DMS 273 (cell line): ENCODE measurements at regions not wholly inside any gene's neighbourhood (a gene's known extent, or its start where the extent isn't known, plus 50 kb on each side); places are given as distances from the start of the nearest gene placed in this dataset.

Source experiments
- DNase-seq: peaks from one replicate; lab custom pipeline; 2025; ENCODE audit not compliant: unreplicated experiment; lab: John Stamatoyannopoulos, UW

DNA sequence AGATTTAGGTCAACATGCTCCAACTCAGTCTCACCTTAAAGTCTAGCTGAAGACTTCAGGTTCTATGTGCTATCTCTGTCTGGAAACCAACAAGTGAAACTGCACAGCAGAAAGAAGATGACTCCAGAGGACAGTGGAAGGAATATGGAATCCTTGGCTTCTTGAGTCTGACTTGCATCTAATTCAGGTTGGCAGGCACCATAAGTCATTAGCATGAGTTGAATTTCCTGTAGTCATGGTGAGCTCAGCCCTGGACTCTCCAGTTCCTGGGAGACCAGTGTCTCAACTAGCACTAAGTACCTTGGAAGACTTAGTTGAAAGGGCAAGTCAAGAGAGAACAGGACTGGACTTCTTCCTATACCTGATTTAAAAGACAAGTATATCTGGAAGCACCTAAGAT lies 129.7 kb downstream of the DTWD1 start:
- DNase-seq, result no peak

- DNase-seq, result no peak
These were observed 130.3 kb downstream of the DTWD1 start for GRCh38 chr15:49751191-49751590.

GRCh38 chr15:49751751-49752150 lies 130.9 kb downstream of the DTWD1 start:
- DNase-seq, result no peak

DNA sequence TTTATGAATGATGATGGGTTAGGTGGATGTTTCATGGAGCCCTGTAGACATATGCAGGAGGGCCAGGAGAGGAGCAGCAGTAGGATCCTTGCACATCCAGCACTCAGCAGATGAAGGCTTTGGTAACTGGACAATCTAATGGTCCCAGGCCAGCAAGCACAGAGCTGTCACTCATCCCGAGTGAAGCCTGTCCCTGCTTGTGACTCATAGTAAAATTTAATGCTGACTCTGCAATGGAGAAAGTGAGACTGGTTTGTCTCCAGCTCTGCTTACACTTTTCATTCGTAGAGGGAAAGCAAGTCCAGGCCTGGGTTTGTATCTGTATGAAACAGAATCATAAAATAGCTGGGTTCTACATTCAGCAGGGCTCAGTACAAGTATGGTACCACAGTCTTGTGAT lies 131.7 kb downstream of the DTWD1 start:
- DNase-seq, result no peak

- DNase-seq, result no peak
These were observed 137.6 kb downstream of the DTWD1 start for GRCh38 chr15:49758456-49758855.

DNA sequence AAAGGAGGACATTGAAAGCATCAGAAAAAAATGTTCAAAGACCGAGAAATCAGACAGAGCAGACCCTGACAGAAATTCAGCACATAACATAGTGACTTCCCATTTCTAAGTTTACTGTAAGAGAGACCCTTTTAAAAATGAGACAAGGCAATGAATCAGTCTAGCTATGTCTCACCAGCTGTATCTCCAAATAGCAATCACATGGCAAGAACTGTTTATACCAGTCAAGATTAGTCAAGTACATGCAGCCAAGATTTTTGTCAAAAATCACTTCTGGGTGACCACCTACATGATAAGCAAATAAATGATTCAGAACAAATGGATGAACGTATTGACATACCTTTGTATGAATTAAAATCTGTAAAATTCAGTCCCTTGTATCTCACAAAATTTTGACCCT lies 138.0 kb downstream of the DTWD1 start:
- no peak for DNase-seq

DNA sequence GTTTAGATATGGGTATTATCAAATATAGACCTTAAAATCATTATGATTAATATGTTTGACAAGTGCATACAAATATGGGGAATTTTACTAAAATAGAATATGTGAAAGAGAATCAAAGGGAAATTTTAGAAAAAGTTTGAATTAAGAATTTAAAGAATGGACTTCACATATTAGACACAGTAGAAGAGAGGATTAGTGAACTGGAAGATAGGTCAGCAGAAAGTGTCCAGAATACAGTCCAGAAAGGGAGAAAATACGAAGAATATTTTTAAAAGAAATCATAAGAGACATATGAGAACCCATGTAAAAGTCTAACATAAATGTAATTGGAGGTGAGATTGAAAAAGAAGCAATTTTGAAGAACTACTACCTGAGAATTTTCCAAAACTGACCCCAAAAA lies 139.9 kb downstream of the DTWD1 start:
- no peak for DNase-seq

DNA sequence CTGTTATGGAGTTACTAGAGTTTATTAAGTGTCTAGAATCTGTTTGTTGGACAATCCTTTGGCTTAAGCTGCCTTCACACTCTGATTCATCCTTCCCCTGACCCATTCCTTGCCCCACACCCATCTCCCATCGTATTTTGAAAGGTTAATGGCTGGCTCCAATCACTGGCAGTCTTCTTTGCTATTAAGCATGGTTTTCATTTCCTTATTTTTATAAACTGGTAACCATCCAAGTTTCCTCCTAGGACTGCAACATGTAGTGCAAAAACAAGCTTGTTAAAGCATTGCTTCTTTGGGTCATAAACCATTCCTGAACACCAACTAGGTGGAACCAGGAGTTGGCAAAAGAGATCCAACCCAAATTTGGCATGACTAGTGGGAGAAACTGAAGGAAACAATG lies 148.4 kb downstream of the DTWD1 start:
- no peak for DNase-seq

- DNase-seq, result no peak
These were observed 168.6 kb downstream of the DTWD1 start for GRCh38 chr15:49789436-49789835.

- no peak for DNase-seq
These were observed 173.1 kb downstream of the DTWD1 start for GRCh38 chr15:49793943-49794342.

- DNase-seq, result no peak
These were observed 180.9 kb downstream of the DTWD1 start for GRCh38 chr15:49801796-49802195.
